SK-N-SH (cell line): ENCODE measurements at regions not wholly inside any gene's neighbourhood (a gene's known extent, or its start where the extent isn't known, plus 50 kb on each side); places are given as distances from the start of the nearest gene placed in this dataset.

Experiments used
- CTCF ChIA-PET: fragments of 300-600, 350-600 bp; formaldehyde crosslinking; extraction: SDS; loops from one replicate; lab custom pipeline; 2021; lab: Yijun Ruan, JAX
- POLR2A ChIA-PET: fragments of 350-600 bp; sonication (Branson Sonifier 250); formaldehyde crosslinking; extraction: SDS; loops from one replicate; lab custom pipeline; 2020; ENCODE audit warnings: antibody characterized with exemption, inconsistent platforms; lab: Yijun Ruan, JAX
- DNase-seq: peaks from one replicate; pipeline ENCODE4 v3.0.0; 2012
- H2AFZ ChIP-seq: fragments of 200-600 bp; sonication (generic); 2 replicates; pipeline ENCODE4 v1.8.1; 2016; ENCODE audit warnings: antibody characterized with exemption, mild to moderate bottlenecking, low read depth
- H3F3A ChIP-seq: fragments of 200-600 bp; sonication (generic); replicated peaks from 2 replicates; pipeline ENCODE3; 2016; ENCODE audit warnings: antibody characterized with exemption, mild to moderate bottlenecking; ENCODE audit not compliant: insufficient read depth
- H3K27ac ChIP-seq, 2 experiments: fragments of 200-500 bp in 1 of 2; fragments of 200-600 bp in 1 of 2; sonication (Bioruptor generic) in 1 of 2; sonication (generic), shearing (Covaris generic) in 1 of 2; 2 replicates each; pipeline versions ENCODE4 v1.5.1 to v1.6.1; 2014 to 2016; ENCODE audit warnings: low read depth in 2 of 2, inconsistent platforms in 1 of 2, low read length in 1 of 2, mild to moderate bottlenecking in 1 of 2, mixed read lengths in 1 of 2
- H3K27me3 ChIP-seq: fragments of 200-600 bp; sonication (generic), shearing (Covaris generic); 2 replicates; pipeline ENCODE4 v1.6.1; 2016; ENCODE audit warnings: mixed run types; ENCODE audit not compliant: insufficient read depth
- H3K36me3 ChIP-seq, 2 experiments: fragments of 200-500 bp in 1 of 2; fragments of 200-600 bp in 1 of 2; sonication (Bioruptor generic) in 1 of 2; sonication (generic) in 1 of 2; replicated peaks in 1 of 2; 2 replicates each; pipeline versions ENCODE3 to v1.5.1; 2014 to 2016; ENCODE audit warnings: low read length in 1 of 2, mild to moderate bottlenecking in 1 of 2; ENCODE audit not compliant: insufficient read depth in 2 of 2, control insufficient read depth in 1 of 2
- H3K4me1 ChIP-seq, 2 experiments: fragments of 200-500 bp in 1 of 2; fragments of 200-600 bp in 1 of 2; sonication (Bioruptor generic) in 1 of 2; sonication (generic), shearing (Covaris generic) in 1 of 2; 2 replicates each; pipeline versions ENCODE4 v1.5.1 to v1.6.1; 2014 to 2016; ENCODE audit warnings: low read depth in 1 of 2, low read length in 1 of 2, mixed run types in 1 of 2; ENCODE audit not compliant: insufficient read depth in 2 of 2, control insufficient read depth in 1 of 2
- H3K4me2 ChIP-seq: fragments of 200-600 bp; sonication (generic), shearing (Covaris generic); 2 replicates; pipeline ENCODE4 v1.6.1; 2017; ENCODE audit warnings: mixed run types
- H3K4me3 ChIP-seq, 2 experiments: fragments of 200-500 bp in 1 of 2; fragments of 200-600 bp in 1 of 2; sonication (Bioruptor generic) in 1 of 2; sonication (generic), shearing (Covaris generic) in 1 of 2; 2 replicates each; pipeline versions ENCODE4 v1.5.1 to v1.8.1; 2014 to 2016; ENCODE audit warnings: low read depth in 2 of 2, inconsistent platforms in 1 of 2, low read length in 1 of 2, mild to moderate bottlenecking in 1 of 2, mixed read lengths in 1 of 2, moderate library complexity in 1 of 2
- H3K79me2 ChIP-seq: fragments of 200-600 bp; sonication (generic); 2 replicates; pipeline ENCODE4 v1.8.1; 2017; ENCODE audit warnings: mild to moderate bottlenecking; ENCODE audit not compliant: insufficient read depth
- H3K9ac ChIP-seq: fragments of 200-600 bp; sonication (generic); 2 replicates; pipeline ENCODE4 v1.6.1; 2017; ENCODE audit warnings: mixed run types
- H3K9me2 ChIP-seq: fragments of 200-600 bp; sonication (generic); 2 replicates; pipeline ENCODE4 v1.6.1; 2017; ENCODE audit warnings: mixed run types
- H3K9me3 ChIP-seq: fragments of 200-600 bp; sonication (generic); 2 replicates; pipeline ENCODE4 v1.6.1; 2017; ENCODE audit warnings: mixed run types, mild to moderate bottlenecking, moderate library complexity
- H4K20me1 ChIP-seq: fragments of 200-600 bp; sonication (generic); 2 replicates; pipeline ENCODE4 v1.6.1; 2017; ENCODE audit warnings: mild to moderate bottlenecking, mixed run types; ENCODE audit not compliant: insufficient read depth
- ELF1 ChIP-seq: IDR thresholded peaks from 2 replicates; pipeline ENCODE4 v1.4.0; 2012
- FOXJ3 ChIP-seq: sonication (generic); formaldehyde crosslinking; IDR thresholded peaks from 2 replicates; pipeline ENCODE4 v1.5.1; 2020; ENCODE audit warnings: mild to moderate bottlenecking, missing genetic modification reagents
- GATA2 ChIP-seq: sonication (generic); formaldehyde crosslinking; IDR thresholded peaks from 2 replicates; pipeline ENCODE4 v1.5.0; 2020; ENCODE audit warnings: mild to moderate bottlenecking, missing genetic modification reagents
- MEF2A ChIP-seq: IDR thresholded peaks from 2 replicates; pipeline ENCODE4 v1.4.0; 2012; ENCODE audit warnings: low read depth, borderline replicate concordance
- MXI1 ChIP-seq: IDR thresholded peaks from 2 replicates; pipeline ENCODE4 v1.6.1; 2012; ENCODE audit warnings: mild to moderate bottlenecking, low read depth, low read length, improper control_type of control experiment
- NFIC ChIP-seq: IDR thresholded peaks from 2 replicates; pipeline ENCODE4 v1.4.0; 2012; ENCODE audit warnings: borderline replicate concordance
- RAD21 ChIP-seq: IDR thresholded peaks from 2 replicates; pipeline ENCODE4 v1.6.1; 2012; ENCODE audit warnings: mild to moderate bottlenecking, low read length
- RFX5 ChIP-seq: IDR thresholded peaks from 2 replicates; pipeline ENCODE4 v1.6.1; 2012; ENCODE audit warnings: mild to moderate bottlenecking, improper control_type of control experiment, low read length
- YY1 ChIP-seq: IDR thresholded peaks from 2 replicates; pipeline ENCODE4 v1.4.0; 2012; ENCODE audit warnings: low read depth, mild to moderate bottlenecking
- WGBS: methylation state at CpG from one replicate; pipeline ENCODE4 v1.1.6; 2017; ENCODE audit warnings: low lambda C conversion rate; 5-methylcytosine and 5-hydroxymethylcytosine counted together
- TF ChIP-seq, protein P1 (sequence below): IDR thresholded peaks from 2 replicates; pipeline ENCODE4 v1.6.1; 2012; ENCODE audit warnings: mild to moderate bottlenecking, low read depth, low read length, moderate library complexity
- TF ChIP-seq, protein P2 (sequence below): IDR thresholded peaks from 2 replicates; pipeline ENCODE4 v1.4.0; 2012; ENCODE audit warnings: low read depth
- TF ChIP-seq, protein P3 (sequence below): IDR thresholded peaks from 2 replicates; pipeline ENCODE4 v1.4.0; 2012; ENCODE audit warnings: low read depth, borderline replicate concordance

DNA sequence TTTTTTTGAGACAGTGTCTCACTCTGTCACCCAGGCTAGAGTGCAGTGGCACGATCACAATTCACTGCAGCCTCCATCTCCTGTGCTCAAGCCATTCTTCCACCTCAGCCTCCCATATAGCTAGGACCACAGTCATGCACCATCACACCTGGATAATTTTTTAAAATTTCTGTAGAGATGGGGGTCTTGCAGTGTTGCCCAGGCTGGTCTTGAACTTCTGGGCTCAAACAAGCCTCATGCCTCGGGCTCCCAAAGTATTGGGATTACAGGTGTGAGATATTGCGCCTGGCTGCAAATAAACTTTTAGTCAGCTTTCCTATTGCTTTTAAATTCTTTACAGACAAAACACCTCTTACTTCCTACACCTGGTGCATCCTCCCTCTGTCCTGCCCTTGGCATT is 102.1 kb upstream of the VEPH1 start (continued):
- TF ChIP-seq, protein P1, sequence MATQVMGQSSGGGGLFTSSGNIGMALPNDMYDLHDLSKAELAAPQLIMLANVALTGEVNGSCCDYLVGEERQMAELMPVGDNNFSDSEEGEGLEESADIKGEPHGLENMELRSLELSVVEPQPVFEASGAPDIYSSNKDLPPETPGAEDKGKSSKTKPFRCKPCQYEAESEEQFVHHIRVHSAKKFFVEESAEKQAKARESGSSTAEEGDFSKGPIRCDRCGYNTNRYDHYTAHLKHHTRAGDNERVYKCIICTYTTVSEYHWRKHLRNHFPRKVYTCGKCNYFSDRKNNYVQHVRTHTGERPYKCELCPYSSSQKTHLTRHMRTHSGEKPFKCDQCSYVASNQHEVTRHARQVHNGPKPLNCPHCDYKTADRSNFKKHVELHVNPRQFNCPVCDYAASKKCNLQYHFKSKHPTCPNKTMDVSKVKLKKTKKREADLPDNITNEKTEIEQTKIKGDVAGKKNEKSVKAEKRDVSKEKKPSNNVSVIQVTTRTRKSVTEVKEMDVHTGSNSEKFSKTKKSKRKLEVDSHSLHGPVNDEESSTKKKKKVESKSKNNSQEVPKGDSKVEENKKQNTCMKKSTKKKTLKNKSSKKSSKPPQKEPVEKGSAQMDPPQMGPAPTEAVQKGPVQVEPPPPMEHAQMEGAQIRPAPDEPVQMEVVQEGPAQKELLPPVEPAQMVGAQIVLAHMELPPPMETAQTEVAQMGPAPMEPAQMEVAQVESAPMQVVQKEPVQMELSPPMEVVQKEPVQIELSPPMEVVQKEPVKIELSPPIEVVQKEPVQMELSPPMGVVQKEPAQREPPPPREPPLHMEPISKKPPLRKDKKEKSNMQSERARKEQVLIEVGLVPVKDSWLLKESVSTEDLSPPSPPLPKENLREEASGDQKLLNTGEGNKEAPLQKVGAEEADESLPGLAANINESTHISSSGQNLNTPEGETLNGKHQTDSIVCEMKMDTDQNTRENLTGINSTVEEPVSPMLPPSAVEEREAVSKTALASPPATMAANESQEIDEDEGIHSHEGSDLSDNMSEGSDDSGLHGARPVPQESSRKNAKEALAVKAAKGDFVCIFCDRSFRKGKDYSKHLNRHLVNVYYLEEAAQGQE = no peak

DNA sequence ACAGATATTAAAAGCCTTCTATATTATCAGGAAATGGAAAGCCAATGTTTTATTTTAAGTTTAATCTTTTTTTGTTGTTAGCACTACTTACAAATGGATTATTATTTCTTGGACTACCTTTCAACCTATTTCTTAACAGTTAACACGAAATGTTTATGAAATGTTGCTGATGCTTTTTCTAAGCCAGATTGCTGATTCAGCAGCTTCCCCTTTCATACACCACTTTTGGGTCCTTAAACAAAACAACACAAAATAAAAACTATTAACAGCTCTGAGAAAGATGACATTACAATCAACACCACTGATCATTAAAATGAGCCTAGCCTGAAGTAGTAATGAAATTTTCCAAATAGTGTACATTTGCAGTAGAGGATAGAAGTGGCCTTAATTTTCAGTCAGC is 99.2 kb upstream of the VEPH1 start:
- no peaks in the 10 kb centered on the region for H3K9me3 ChIP-seq
- TF ChIP-seq FOXJ3 (CRISPR knock-in tag) (no peak), YY1 (no peak), NFIC (no peak), RFX5 (no peak), MEF2A (no peak), ELF1 (no peak), GATA2 (CRISPR knock-in tag) (no peak), MXI1 (no peak), RAD21 (no peak)
- TF ChIP-seq, protein P2, sequence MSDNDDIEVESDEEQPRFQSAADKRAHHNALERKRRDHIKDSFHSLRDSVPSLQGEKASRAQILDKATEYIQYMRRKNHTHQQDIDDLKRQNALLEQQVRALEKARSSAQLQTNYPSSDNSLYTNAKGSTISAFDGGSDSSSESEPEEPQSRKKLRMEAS = no peak
- TF ChIP-seq, protein P3, sequence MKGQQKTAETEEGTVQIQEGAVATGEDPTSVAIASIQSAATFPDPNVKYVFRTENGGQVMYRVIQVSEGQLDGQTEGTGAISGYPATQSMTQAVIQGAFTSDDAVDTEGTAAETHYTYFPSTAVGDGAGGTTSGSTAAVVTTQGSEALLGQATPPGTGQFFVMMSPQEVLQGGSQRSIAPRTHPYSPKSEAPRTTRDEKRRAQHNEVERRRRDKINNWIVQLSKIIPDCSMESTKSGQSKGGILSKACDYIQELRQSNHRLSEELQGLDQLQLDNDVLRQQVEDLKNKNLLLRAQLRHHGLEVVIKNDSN = no peak
- TF ChIP-seq, protein P1 = no peak
- TF ChIP-seq, all 33 proteins: peak for 0
- 64% methylated on average over 1 of the region's 1 CpG for WGBS
- Histone ChIP-seq H3K9me2 (no peaks in the 10 kb centered on the region), H3F3A (peaks cover 4% of the 10 kb centered on the region), H3K27me3 (no peaks in the 10 kb centered on the region), H3K27ac (no peak overlapping the region), H4K20me1 (no peaks in the 10 kb centered on the region), H3K79me2 (no peaks in the 10 kb centered on the region), H3K36me3 (no peaks in the 10 kb centered on the region), H2AFZ (no peak overlapping the region), H3K4me2 (no peak overlapping the region), H3K9ac (no peak overlapping the region), H3K4me1 (peaks cover 0 to 4% of the 10 kb centered on the region in 2 experiments; a peak in 1 of 4 replicates), H3K4me3 (no peak overlapping the region)
- ChIA-PET CTCF (interaction anchor here (0.6 kb wide), 1 partner anchor 12 kb away, joined by 3 read pairs; no protein-coding TSS in a partner anchor), POLR2A (no interaction called here)
- no peak for DNase-seq
